ENCODE measurements at regions not wholly inside any gene's neighbourhood (a gene's known extent, or its start where the extent isn't known, plus 50 kb on each side); places are given as distances from the start of the nearest gene placed in this dataset.
A peak's percentile ranks its signal among the peaks of the same experiment; 100 is the strongest.

DNA sequence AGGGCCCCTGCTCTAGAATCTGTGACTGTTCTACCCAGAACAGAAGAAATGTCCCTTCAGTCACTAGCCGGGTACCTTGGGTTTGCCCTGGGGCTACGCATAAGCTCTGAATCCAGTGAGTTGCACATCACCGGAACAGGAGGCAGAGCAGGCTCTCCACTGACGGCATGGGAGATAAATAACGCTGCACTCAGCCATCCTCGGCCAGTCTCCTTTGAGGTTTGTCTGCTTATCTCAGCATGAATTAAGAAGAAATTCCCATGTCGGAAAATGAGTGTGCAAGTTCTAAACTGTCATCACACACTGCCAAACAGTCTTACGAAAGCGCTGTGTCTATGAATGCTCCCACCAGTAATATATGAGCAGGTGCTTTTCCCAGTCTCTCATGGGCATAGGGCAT lies 90.8 kb downstream of the FAM50B start (continued):
- TF ChIP-seq DMBX1 (CRISPR knock-in tag; IDR thresholded peaks at IDR 0.05; ENCODE audit: borderline replicate concordance) (no peak), SMARCB1 (IDR thresholded peaks at IDR 0.05; ENCODE audit: insufficient read length, low read depth) (no peak), SMC3 (conservative IDR thresholded peaks at IDR 0.05; ENCODE audit: insufficient read depth, low read depth, low read length) (no peak), KAT2B (IDR thresholded peaks at IDR 0.05; ENCODE audit: low read depth, low read length) (no peak), L3MBTL2 (IDR thresholded peaks at IDR 0.05) (peak; percentile 32; the same call in 1 of the 2 replicates), LEF1 (IDR thresholded peaks at IDR 0.05) (0 out of 2 replicates have a peak, but pooled peaks have one; percentile 25), PURB (CRISPR knock-in tag; IDR thresholded peaks at IDR 0.05; ENCODE audit: low read depth) (no peak), CCAR2 (IDR thresholded peaks at IDR 0.05; ENCODE audit: low read depth, low read length) (no peak), PHB (CRISPR knock-in tag; IDR thresholded peaks at IDR 0.05) (no peak), FOS (IDR thresholded peaks at IDR 0.05; ENCODE audit: extremely low read depth, insufficient read length) (no peak), SNIP1 (IDR thresholded peaks at IDR 0.05; ENCODE audit: low read depth) (no peak), MECOM (CRISPR knock-in tag; IDR thresholded peaks at IDR 0.05) (no peak)
- TF ChIP-seq, protein P1, sequence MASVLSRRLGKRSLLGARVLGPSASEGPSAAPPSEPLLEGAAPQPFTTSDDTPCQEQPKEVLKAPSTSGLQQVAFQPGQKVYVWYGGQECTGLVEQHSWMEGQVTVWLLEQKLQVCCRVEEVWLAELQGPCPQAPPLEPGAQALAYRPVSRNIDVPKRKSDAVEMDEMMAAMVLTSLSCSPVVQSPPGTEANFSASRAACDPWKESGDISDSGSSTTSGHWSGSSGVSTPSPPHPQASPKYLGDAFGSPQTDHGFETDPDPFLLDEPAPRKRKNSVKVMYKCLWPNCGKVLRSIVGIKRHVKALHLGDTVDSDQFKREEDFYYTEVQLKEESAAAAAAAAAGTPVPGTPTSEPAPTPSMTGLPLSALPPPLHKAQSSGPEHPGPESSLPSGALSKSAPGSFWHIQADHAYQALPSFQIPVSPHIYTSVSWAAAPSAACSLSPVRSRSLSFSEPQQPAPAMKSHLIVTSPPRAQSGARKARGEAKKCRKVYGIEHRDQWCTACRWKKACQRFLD (CRISPR knock-in tag; IDR thresholded peaks at IDR 0.05) = no peak
- TF ChIP-seq, protein P2, sequence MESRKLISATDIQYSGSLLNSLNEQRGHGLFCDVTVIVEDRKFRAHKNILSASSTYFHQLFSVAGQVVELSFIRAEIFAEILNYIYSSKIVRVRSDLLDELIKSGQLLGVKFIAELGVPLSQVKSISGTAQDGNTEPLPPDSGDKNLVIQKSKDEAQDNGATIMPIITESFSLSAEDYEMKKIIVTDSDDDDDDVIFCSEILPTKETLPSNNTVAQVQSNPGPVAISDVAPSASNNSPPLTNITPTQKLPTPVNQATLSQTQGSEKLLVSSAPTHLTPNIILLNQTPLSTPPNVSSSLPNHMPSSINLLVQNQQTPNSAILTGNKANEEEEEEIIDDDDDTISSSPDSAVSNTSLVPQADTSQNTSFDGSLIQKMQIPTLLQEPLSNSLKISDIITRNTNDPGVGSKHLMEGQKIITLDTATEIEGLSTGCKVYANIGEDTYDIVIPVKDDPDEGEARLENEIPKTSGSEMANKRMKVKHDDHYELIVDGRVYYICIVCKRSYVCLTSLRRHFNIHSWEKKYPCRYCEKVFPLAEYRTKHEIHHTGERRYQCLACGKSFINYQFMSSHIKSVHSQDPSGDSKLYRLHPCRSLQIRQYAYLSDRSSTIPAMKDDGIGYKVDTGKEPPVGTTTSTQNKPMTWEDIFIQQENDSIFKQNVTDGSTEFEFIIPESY (CRISPR knock-in tag; IDR thresholded peaks at IDR 0.05) = no peak
- TF ChIP-seq, protein P3, sequence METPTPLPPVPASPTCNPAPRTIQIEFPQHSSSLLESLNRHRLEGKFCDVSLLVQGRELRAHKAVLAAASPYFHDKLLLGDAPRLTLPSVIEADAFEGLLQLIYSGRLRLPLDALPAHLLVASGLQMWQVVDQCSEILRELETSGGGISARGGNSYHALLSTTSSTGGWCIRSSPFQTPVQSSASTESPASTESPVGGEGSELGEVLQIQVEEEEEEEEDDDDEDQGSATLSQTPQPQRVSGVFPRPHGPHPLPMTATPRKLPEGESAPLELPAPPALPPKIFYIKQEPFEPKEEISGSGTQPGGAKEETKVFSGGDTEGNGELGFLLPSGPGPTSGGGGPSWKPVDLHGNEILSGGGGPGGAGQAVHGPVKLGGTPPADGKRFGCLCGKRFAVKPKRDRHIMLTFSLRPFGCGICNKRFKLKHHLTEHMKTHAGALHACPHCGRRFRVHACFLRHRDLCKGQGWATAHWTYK (CRISPR knock-in tag; IDR thresholded peaks at IDR 0.05) = no peak
- TF ChIP-seq, protein P4, sequence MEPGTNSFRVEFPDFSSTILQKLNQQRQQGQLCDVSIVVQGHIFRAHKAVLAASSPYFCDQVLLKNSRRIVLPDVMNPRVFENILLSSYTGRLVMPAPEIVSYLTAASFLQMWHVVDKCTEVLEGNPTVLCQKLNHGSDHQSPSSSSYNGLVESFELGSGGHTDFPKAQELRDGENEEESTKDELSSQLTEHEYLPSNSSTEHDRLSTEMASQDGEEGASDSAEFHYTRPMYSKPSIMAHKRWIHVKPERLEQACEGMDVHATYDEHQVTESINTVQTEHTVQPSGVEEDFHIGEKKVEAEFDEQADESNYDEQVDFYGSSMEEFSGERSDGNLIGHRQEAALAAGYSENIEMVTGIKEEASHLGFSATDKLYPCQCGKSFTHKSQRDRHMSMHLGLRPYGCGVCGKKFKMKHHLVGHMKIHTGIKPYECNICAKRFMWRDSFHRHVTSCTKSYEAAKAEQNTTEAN (CRISPR knock-in tag; IDR thresholded peaks at IDR 0.05) = no peak
